MM.1S (cell line): ENCODE measurements at regions not wholly inside any gene's neighbourhood (a gene's known extent, or its start where the extent isn't known, plus 50 kb on each side); places are given as distances from the start of the nearest gene placed in this dataset.

Source experiments
- DNase-seq: peaks from one replicate; pipeline ENCODE4 v3.0.0-alpha.2; 2015
- H2AFZ ChIP-seq: fragments of 300-600 bp; sonication (generic); 2 replicates; pipeline ENCODE4 v1.6.0; 2016; ENCODE audit warnings: antibody characterized with exemption, low read length
- H3F3A ChIP-seq: fragments of 300-600 bp; sonication (generic); 2 replicates; pipeline ENCODE4 v1.6.1; 2016; ENCODE audit warnings: mild to moderate bottlenecking, antibody characterized with exemption, low read length, moderate library complexity, mixed read lengths; ENCODE audit not compliant: insufficient read depth
- H3K27ac ChIP-seq: fragments of 300-600 bp; sonication (generic); 2 replicates; pipeline ENCODE4 v1.5.1; 2016; ENCODE audit warnings: mild to moderate bottlenecking, low read length
- H3K27me3 ChIP-seq: fragments of 300-600 bp; sonication (generic); replicated peaks from 2 replicates; pipeline ENCODE4 v1.6.0; 2016; ENCODE audit warnings: low read length; ENCODE audit not compliant: insufficient read depth
- H3K36me3 ChIP-seq: fragments of 300-600 bp; sonication (generic); replicated peaks from 2 replicates; pipeline ENCODE4 v1.6.1; 2016; ENCODE audit warnings: mild to moderate bottlenecking, low read length, mixed read lengths; ENCODE audit not compliant: insufficient read depth
- H3K4me1 ChIP-seq: fragments of 300-600 bp; sonication (generic); 2 replicates; pipeline ENCODE4 v1.6.1; 2016; ENCODE audit warnings: low read length, mixed read lengths
- H3K4me2 ChIP-seq: fragments of 300-600 bp; sonication (generic); 2 replicates; pipeline ENCODE4 v1.6.0; 2016; ENCODE audit warnings: low read depth, low read length
- H3K4me3 ChIP-seq: fragments of 300-600 bp; sonication (generic); 2 replicates; pipeline ENCODE4 v1.5.1; 2016; ENCODE audit warnings: low read length, mixed read lengths
- H3K79me2 ChIP-seq: fragments of 300-600 bp; sonication (generic); 2 replicates; pipeline ENCODE4 v1.6.1; 2016; ENCODE audit warnings: mixed run types, low read length, mixed read lengths
- H3K9ac ChIP-seq: fragments of 300-600 bp; sonication (generic); 2 replicates; pipeline ENCODE4 v1.6.1; 2016; ENCODE audit warnings: low read length, mixed read lengths
- H3K9me2 ChIP-seq: fragments of 300-600 bp; sonication (generic); replicated peaks from 2 replicates; pipeline ENCODE4 v1.6.1; 2016; ENCODE audit warnings: mild to moderate bottlenecking, low read length, mixed read lengths; ENCODE audit not compliant: insufficient read depth
- H3K9me3 ChIP-seq: fragments of 300-600 bp; sonication (generic); replicated peaks from 2 replicates; pipeline ENCODE4 v1.6.1; 2016; ENCODE audit warnings: mild to moderate bottlenecking, low read length, mixed read lengths; ENCODE audit not compliant: insufficient read depth
- H4K20me1 ChIP-seq: fragments of 300-600 bp; sonication (generic); 2 replicates; pipeline ENCODE4 v1.6.1; 2016; ENCODE audit warnings: mild to moderate bottlenecking, low read length, moderate library complexity, mixed read lengths; ENCODE audit not compliant: insufficient read depth
- CTCF ChIP-seq: fragments of 300-600 bp; sonication (generic); IDR thresholded peaks from 2 replicates; pipeline ENCODE4 v1.5.1; 2016; ENCODE audit warnings: antibody characterized with exemption, low read length, mixed read lengths
- EZH2 ChIP-seq: fragments of 300-600 bp; sonication (generic); optimal IDR thresholded peaks from 2 replicates; pipeline ENCODE3; 2017; ENCODE audit warnings: low read depth, mild to moderate bottlenecking, antibody characterized with exemption, low read length, mixed read lengths
- EZH2phosphoT487 ChIP-seq: fragments of 300-600 bp; sonication (generic); IDR thresholded peaks from 2 replicates; pipeline ENCODE4 v1.6.1; 2018; ENCODE audit warnings: antibody characterized with exemption, low read length

- no peak for TF ChIP-seq EZH2
- TF ChIP-seq EZH2phosphoT487, result no peak
- no peak for TF ChIP-seq CTCF
- no peaks in the 10 kb centered on the region for H3K9me3 ChIP-seq
- DNase-seq, result no peak
These were observed 53.5 kb downstream of the FOXD2 start for GRCh38 chr1:47491341-47491753.

GRCh38 chr1:47495176-47495713, 57.4 kb downstream of the FOXD2 start:
- Histone ChIP-seq H3K36me3 (no peaks in the 10 kb centered on the region), H3K4me3 (no peak overlapping the region), H3K4me2 (no peak overlapping the region), H3K4me1 (no peaks in the 10 kb centered on the region), H3K27me3 (no peaks in the 10 kb centered on the region), H4K20me1 (no peaks in the 10 kb centered on the region), H3F3A (no peaks in the 10 kb centered on the region), H3K9me2 (no peaks in the 10 kb centered on the region), H3K27ac (no peak overlapping the region), H3K79me2 (no peaks in the 10 kb centered on the region), H3K9me3 (no peaks in the 10 kb centered on the region), H3K9ac (no peak overlapping the region), H2AFZ (no peak overlapping the region)
- TF ChIP-seq EZH2phosphoT487 (no peak), CTCF (no peak), EZH2 (no peak)
- DNase-seq, result no peak

More at GRCh38 chr1:47491341-47491753, 53.5 kb downstream of the FOXD2 start:
- Histone ChIP-seq H4K20me1 (no peaks in the 10 kb centered on the region), H3K9ac (no peak overlapping the region), H3K79me2 (no peaks in the 10 kb centered on the region), H3K27ac (no peak overlapping the region), H3K36me3 (no peaks in the 10 kb centered on the region), H3F3A (no peaks in the 10 kb centered on the region), H3K4me2 (no peak overlapping the region), H3K4me3 (no peak overlapping the region), H3K27me3 (no peaks in the 10 kb centered on the region), H3K4me1 (no peaks in the 10 kb centered on the region), H2AFZ (no peak overlapping the region), H3K9me2 (no peaks in the 10 kb centered on the region)

GRCh38 chr1:47498551-47498950, 60.7 kb downstream of the FOXD2 start:
- TF ChIP-seq EZH2, result no peak
- no peak for TF ChIP-seq CTCF
- no peak for TF ChIP-seq EZH2phosphoT487

More at GRCh38 chr1:47498551-47498950, 60.7 kb downstream of the FOXD2 start:
- Histone ChIP-seq H3K4me3 (no peak overlapping the region), H3K79me2 (no peaks in the 10 kb centered on the region), H2AFZ (no peak overlapping the region), H3K4me1 (no peaks in the 10 kb centered on the region), H3K27ac (no peak overlapping the region), H3K27me3 (no peaks in the 10 kb centered on the region), H3K36me3 (no peaks in the 10 kb centered on the region), H4K20me1 (no peaks in the 10 kb centered on the region), H3F3A (no peaks in the 10 kb centered on the region), H3K4me2 (no peak overlapping the region), H3K9me2 (no peaks in the 10 kb centered on the region), H3K9me3 (no peaks in the 10 kb centered on the region), H3K9ac (no peak overlapping the region)
- no peak for DNase-seq
